CD4-positive, CD25-positive, alpha-beta regulatory T cell (primary cell): ENCODE measurements at regions not wholly inside any gene's neighbourhood (a gene's known extent, or its start where the extent isn't known, plus 50 kb on each side); places are given as distances from the start of the nearest gene placed in this dataset.
"Not testable (repeated sequence)": the region's sequence is repeated elsewhere in the genome, so short reads cannot be mapped to it uniquely, and the experiment has no call there.

Experiments
- ATAC-seq, 2 donors: fragments of 150-1000 bp; cut with Tn5 transposase; one replicate each; pipeline ENCODE4 v1.10.0; 2021; ENCODE audit warnings: low read depth in 2 of 2, moderate number of reproducible peaks in 2 of 2, moderate library complexity in 1 of 2
- DNase-seq, 3 donors: peaks; one replicate each; pipeline versions ENCODE4 v3.0.0 to v3.0.0-alpha.2; 2012 to 2022; ENCODE audit warnings: mixed read lengths in 1 of 3
- H3K27ac ChIP-seq: one replicate; pipeline ENCODE4 v1.7.0; 2013; ENCODE audit warnings: mild to moderate bottlenecking, low read length; ENCODE audit not compliant: insufficient read depth, poor library complexity, severe bottlenecking
- H3K27me3 ChIP-seq: one replicate; pipeline ENCODE4 v1.7.0; 2013; ENCODE audit warnings: low read length; ENCODE audit not compliant: control insufficient read depth, insufficient read depth
- H3K36me3 ChIP-seq: one replicate; pipeline ENCODE4 v1.7.0; 2013; ENCODE audit warnings: mild to moderate bottlenecking, low read length, moderate library complexity; ENCODE audit not compliant: control insufficient read depth, insufficient read depth
- H3K4me1 ChIP-seq: 2 replicates; pipeline ENCODE4 v1.7.0; 2013; ENCODE audit warnings: mild to moderate bottlenecking, low read length; ENCODE audit not compliant: insufficient read depth, control insufficient read depth, poor library complexity, severe bottlenecking
- H3K4me3 ChIP-seq: one replicate; pipeline ENCODE4 v1.7.0; 2013; ENCODE audit warnings: low read depth, mild to moderate bottlenecking, low read length, moderate library complexity
- H3K9me3 ChIP-seq, 2 experiments: 1 replicate in 1 of 2; 2 replicates in 1 of 2; pipeline ENCODE4 v1.7.0; 2013; ENCODE audit warnings: low read length in 2 of 2, mild to moderate bottlenecking in 1 of 2, moderate library complexity in 1 of 2; ENCODE audit not compliant: control insufficient read depth in 2 of 2
- H3K27ac Mint-ChIP-seq, 3 donors: one replicate each; pipeline ENCODE4 v1.8.0; 2020 to 2022; ENCODE audit warnings: mild to moderate bottlenecking in 3 of 3, mixed read lengths in 3 of 3, moderate library complexity in 2 of 3
- H3K27me3 Mint-ChIP-seq: one replicate; pipeline ENCODE4 v1.8.0; 2022; ENCODE audit warnings: mild to moderate bottlenecking, mixed read lengths
- H3K36me3 Mint-ChIP-seq: one replicate; pipeline ENCODE4 v1.8.0; 2020; ENCODE audit warnings: mixed read lengths
- H3K4me1 Mint-ChIP-seq, 4 donors: one replicate each; pipeline ENCODE4 v1.8.0; 2020 to 2022; ENCODE audit warnings: mixed read lengths in 4 of 4, mild to moderate bottlenecking in 1 of 4
- H3K4me3 Mint-ChIP-seq, 4 donors: one replicate each; pipeline ENCODE4 v1.8.0; 2020 to 2022; ENCODE audit warnings: mild to moderate bottlenecking in 4 of 4, mixed read lengths in 4 of 4, moderate library complexity in 3 of 4
- H3K9me3 Mint-ChIP-seq, 7 donors: one replicate each; pipeline ENCODE4 v1.8.0; 2020 to 2022; ENCODE audit warnings: mixed read lengths in 7 of 7, mild to moderate bottlenecking in 3 of 7, moderate library complexity in 2 of 7

DNA sequence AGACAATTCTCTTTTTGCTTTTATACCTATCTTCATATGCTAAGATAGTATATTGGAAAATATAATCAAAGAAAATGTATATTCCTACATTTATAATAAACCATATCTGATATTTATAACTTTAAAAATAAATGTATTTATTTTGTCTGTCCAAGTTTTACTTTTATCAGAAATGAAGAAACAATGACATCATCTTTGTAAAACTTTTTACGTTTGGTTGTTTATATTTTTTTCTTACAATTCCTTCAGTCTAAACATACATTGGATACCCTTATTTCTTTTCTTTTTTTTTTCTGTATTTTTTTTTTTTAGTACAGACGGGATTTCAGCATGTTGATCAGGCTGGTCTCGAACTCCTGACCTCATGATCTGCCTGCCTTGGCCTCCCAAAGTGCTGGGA, 1577.0 kb upstream of the SLC39A10 start:
- Mint-ChIP-seq H3K36me3 (no peaks in the 10 kb centered on the region), H3K27ac (no peak overlapping the region), H3K4me1 (no peaks in the 10 kb centered on the region), H3K9me3 (peaks cover 0 to 1% (median 0%) of the 10 kb centered on the region in 7 donors), H3K4me3 (no peak overlapping the region), H3K27me3 (no peaks in the 10 kb centered on the region)
- Histone ChIP-seq H3K4me1 (no peaks in the 10 kb centered on the region), H3K27me3 (no peaks in the 10 kb centered on the region), H3K4me3 (no peak overlapping the region), H3K27ac (no peak overlapping the region), H3K9me3 (no peaks in the 10 kb centered on the region), H3K36me3 (no peaks in the 10 kb centered on the region)
- DNase-seq (no peak), ATAC-seq (no peak)

GRCh38 chr2:194077366-194077765, 1579.7 kb upstream of the SLC39A10 start:
- H3K4me1 ChIP-seq, result no peaks in the 10 kb centered on the region
- H3K27me3 ChIP-seq, result no peaks in the 10 kb centered on the region
- no peaks in the 10 kb centered on the region for H3K27me3 Mint-ChIP-seq
- H3K4me3 Mint-ChIP-seq, result no peak overlapping the region
- ATAC-seq, result no peak
- no peak for DNase-seq
- H3K27ac ChIP-seq, result no peak overlapping the region
- H3K36me3 ChIP-seq, result no peaks in the 10 kb centered on the region
- no peak overlapping the region for H3K27ac Mint-ChIP-seq
- H3K36me3 Mint-ChIP-seq, result no peaks in the 10 kb centered on the region
- no peak overlapping the region for H3K4me3 ChIP-seq
- no peaks in the 10 kb centered on the region for H3K9me3 ChIP-seq
- H3K4me1 Mint-ChIP-seq, result no peaks in the 10 kb centered on the region
- H3K9me3 Mint-ChIP-seq, result peaks cover 0 to 4% (median 0%) of the 10 kb centered on the region in 7 donors

- no peaks in the 10 kb centered on the region for H3K36me3 Mint-ChIP-seq
- H3K27me3 Mint-ChIP-seq, result no peaks in the 10 kb centered on the region
Observed at GRCh38 chr2:194062401-194062800, 1594.6 kb upstream of the SLC39A10 start.

GRCh38 chr2:194060269-194060668, 1596.8 kb upstream of the SLC39A10 start:
- H3K4me1 Mint-ChIP-seq, result no peaks in the 10 kb centered on the region
- no peak overlapping the region for H3K27ac Mint-ChIP-seq
- Histone ChIP-seq H3K27me3 (no peaks in the 10 kb centered on the region), H3K4me3 (no peak overlapping the region), H3K9me3 (no peaks in the 10 kb centered on the region), H3K4me1 (no peaks in the 10 kb centered on the region), H3K36me3 (no peaks in the 10 kb centered on the region), H3K27ac (no peak overlapping the region)
- H3K9me3 Mint-ChIP-seq, result peaks cover 0 to 4% (median 0%) of the 10 kb centered on the region in 7 donors
- H3K27me3 Mint-ChIP-seq, result no peaks in the 10 kb centered on the region
- no peak overlapping the region for H3K4me3 Mint-ChIP-seq
- DNase-seq (no peak), ATAC-seq (no peak)
- H3K36me3 Mint-ChIP-seq, result no peaks in the 10 kb centered on the region

More at GRCh38 chr2:194062401-194062800, 1594.6 kb upstream of the SLC39A10 start:
- H3K27ac ChIP-seq, result no peak overlapping the region
- H3K27me3 ChIP-seq, result no peaks in the 10 kb centered on the region
- peaks cover 0 to 1% (median 0%) of the 10 kb centered on the region in 7 donors for H3K9me3 Mint-ChIP-seq
- DNase-seq (no peak), ATAC-seq (no peak)
- H3K4me1 ChIP-seq, result no peaks in the 10 kb centered on the region
- no peak overlapping the region for H3K4me3 ChIP-seq
- H3K9me3 ChIP-seq, result no peaks in the 10 kb centered on the region
- no peak overlapping the region for H3K27ac Mint-ChIP-seq
- H3K4me1 Mint-ChIP-seq, result no peaks in the 10 kb centered on the region
- H3K36me3 ChIP-seq, result no peaks in the 10 kb centered on the region
- H3K4me3 Mint-ChIP-seq, result no peak overlapping the region

GRCh38 chr2:194054313-194054712, 1602.7 kb upstream of the SLC39A10 start:
- Mint-ChIP-seq H3K36me3 (no peaks in the 10 kb centered on the region), H3K4me1 (no peaks in the 10 kb centered on the region), H3K4me3 (no peak overlapping the region), H3K9me3 (peaks cover 0 to 9% (median 2%) of the 10 kb centered on the region in 7 donors), H3K27me3 (no peaks in the 10 kb centered on the region), H3K27ac (no peak overlapping the region)
- no peaks in the 10 kb centered on the region for H3K36me3 ChIP-seq
- H3K9me3 ChIP-seq, result no peaks in the 10 kb centered on the region
- DNase-seq (no peak), ATAC-seq (no peak)
- no peaks in the 10 kb centered on the region for H3K4me1 ChIP-seq
- H3K27ac ChIP-seq, result no peak overlapping the region
- no peaks in the 10 kb centered on the region for H3K27me3 ChIP-seq
- H3K4me3 ChIP-seq, result no peak overlapping the region

DNA sequence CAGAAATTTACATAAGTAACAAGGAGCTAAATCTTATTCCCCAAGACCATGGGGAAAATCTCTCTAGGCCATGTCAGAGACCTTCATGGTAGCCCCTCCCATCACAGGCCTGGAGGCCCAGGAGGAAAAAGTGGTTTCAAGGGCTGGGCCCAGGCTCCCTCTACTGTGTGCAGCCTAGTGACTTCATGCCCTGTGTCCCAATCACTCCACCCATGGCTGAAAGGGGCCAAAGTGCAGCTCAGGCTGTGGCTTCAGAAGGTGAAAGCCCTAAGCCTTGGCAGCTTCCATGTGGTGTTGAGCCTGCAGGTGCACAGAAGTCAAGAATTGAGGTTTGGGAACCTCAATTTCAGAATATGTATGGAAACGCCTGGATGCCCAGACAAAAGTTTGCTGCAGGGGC, 1612.7 kb upstream of the SLC39A10 start:
- no peaks in the 10 kb centered on the region for H3K4me1 ChIP-seq
- H3K4me3 ChIP-seq, result no peak overlapping the region
- no peaks in the 10 kb centered on the region for H3K4me1 Mint-ChIP-seq
- H3K27me3 ChIP-seq, result no peaks in the 10 kb centered on the region
- ATAC-seq, result no peak
- no peak for DNase-seq
- no peaks in the 10 kb centered on the region for H3K27me3 Mint-ChIP-seq
- H3K27ac ChIP-seq, result no peak overlapping the region
- no peak overlapping the region for H3K4me3 Mint-ChIP-seq
- H3K27ac Mint-ChIP-seq, result no peak overlapping the region
- peaks cover 0 to 3% (median 0%) of the 10 kb centered on the region in 7 donors for H3K9me3 Mint-ChIP-seq
- no peaks in the 10 kb centered on the region for H3K36me3 ChIP-seq
- H3K9me3 ChIP-seq, result no peaks in the 10 kb centered on the region
- no peaks in the 10 kb centered on the region for H3K36me3 Mint-ChIP-seq

GRCh38 chr2:194021130-194021529, 1635.9 kb upstream of the SLC39A10 start:
- not testable (repeated sequence) for H3K4me3 ChIP-seq, ATAC-seq, H3K4me1 Mint-ChIP-seq, H3K27me3 ChIP-seq, H3K4me3 Mint-ChIP-seq, H3K36me3 Mint-ChIP-seq, H3K27me3 Mint-ChIP-seq, H3K9me3 ChIP-seq, H3K4me1 ChIP-seq, H3K27ac Mint-ChIP-seq, H3K36me3 ChIP-seq, H3K9me3 Mint-ChIP-seq, DNase-seq, H3K27ac ChIP-seq

DNA sequence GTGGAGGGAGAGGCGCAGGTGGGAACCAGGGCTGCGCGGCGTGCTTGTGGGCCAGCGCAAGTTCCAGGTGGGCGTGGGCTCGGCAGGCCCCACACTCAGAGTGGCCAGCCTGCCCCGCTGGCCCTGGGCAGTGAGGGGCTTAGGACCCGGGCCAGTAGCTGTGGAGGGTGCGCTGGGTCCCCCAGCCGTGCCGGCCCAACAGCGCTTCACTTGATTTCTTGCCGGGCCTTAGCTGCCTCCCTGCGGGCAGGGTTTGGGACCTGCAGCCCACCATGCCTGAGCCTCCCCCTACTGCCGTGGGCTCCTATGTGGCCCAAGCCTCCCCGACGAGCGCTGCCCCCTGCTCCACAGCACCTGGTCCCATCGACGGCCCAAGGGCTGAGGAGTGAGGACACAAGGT, 1636.9 kb upstream of the SLC39A10 start:
- no peak overlapping the region for H3K27ac Mint-ChIP-seq
- ATAC-seq, result no peak
- DNase-seq, result no peak
- no peaks in the 10 kb centered on the region for H3K4me1 Mint-ChIP-seq
- Histone ChIP-seq H3K27ac (no peak overlapping the region), H3K9me3 (peaks cover 0 to 3% of the 10 kb centered on the region in 2 experiments), H3K4me3 (no peak overlapping the region), H3K36me3 (no peaks in the 10 kb centered on the region), H3K4me1 (no peaks in the 10 kb centered on the region), H3K27me3 (no peaks in the 10 kb centered on the region)
- H3K4me3 Mint-ChIP-seq, result no peak overlapping the region
- H3K36me3 Mint-ChIP-seq, result no peaks in the 10 kb centered on the region
- no peaks in the 10 kb centered on the region for H3K27me3 Mint-ChIP-seq
- H3K9me3 Mint-ChIP-seq, result peaks cover 2 to 6% (median 5%) of the 10 kb centered on the region in 7 donors
